ENCODE measurements at regions not wholly inside any gene's neighbourhood (a gene's known extent, or its start where the extent isn't known, plus 50 kb on each side); places are given as distances from the start of the nearest gene placed in this dataset.

DNA sequence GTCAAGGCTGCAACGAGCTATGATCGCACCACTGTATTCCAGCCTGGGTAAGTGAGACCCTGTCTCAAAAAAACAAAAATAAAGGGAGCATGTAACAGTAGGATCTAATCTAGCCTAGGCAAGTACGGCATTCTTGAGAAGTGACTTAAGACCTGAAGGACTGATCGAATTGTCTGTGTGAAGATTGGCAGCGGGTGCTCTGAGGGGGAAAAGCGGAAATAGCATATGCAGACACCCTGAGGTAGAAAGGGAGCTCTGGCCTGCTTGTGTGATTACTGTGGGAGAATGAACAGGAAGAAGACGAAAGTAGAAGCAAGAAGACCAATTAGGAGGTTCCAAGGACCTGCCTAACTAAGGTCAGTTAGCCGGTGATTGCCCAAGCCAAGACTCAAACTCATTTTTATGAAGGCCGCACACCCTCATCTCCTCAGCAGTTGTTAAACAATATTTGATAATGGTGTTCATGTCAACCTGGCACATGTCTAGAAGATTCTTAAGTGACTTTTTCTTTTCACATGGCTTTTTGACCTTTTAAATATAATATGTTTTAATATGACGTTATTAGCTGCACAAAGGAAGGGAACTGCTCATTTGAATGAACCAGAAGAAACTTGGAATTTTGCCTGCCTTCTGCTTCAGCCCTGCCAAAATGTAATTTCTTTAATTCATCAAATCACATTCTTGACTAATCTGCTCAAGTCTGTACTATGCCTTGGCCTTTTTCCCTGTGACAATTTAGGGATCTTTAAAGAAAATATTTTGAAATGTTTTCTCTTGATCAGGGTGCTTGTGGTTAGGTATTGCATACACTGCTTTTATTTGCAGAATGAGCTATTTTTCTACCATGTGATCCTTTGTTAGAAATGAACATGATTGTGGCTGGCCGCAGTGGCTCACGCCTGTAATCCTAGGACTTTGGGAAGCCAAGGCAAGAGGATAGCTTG is 289.2 kb upstream of the DMRT1 start:
- no peak for DNase-seq

DNA sequence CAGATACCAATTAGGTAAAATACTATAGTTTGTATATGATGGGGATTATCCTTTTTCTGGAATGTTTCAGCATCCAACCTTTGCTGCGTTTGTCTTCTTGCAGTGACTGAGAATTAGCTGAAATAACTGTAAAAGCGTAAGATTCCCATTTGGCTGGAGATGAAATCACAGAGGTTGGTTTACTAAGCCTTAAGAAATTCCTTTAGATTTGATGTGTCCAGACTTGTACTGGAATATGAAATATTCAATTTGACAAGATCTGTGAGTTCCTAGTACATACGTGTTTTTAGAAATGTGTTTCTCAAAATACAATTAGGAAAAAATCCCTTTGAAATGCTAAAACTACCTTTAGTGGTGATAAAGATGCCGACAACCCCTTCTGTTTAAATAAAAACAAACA is 286.0 kb upstream of the DMRT1 start:
- no peak for DNase-seq

GRCh38 chr9:556199-556598 is 285.3 kb upstream of the DMRT1 start:
- no peak for DNase-seq

DNA sequence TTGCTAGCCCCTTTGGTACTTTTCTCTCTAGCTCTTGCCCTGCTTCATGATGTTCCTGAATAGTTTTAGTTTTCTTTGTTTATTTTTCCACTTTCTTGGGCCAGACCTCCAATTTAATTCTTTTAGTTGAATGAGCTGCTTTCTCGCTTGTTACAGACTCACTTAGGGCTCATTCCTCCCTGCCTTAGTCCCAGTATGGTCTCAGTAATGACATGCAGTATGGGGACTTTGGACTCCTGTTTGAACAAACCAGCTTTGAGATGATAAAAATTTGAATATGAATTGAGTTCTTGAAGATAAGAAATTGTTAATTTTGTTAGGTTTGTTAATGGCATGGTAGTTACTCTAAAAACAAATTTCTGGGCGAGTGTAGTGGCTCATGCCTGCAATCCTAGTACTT is 284.8 kb upstream of the DMRT1 start:
- DNase-seq, result no peak

GRCh38 chr9:557601-558201 is 283.8 kb upstream of the DMRT1 start:
- no peak for DNase-seq

DNA sequence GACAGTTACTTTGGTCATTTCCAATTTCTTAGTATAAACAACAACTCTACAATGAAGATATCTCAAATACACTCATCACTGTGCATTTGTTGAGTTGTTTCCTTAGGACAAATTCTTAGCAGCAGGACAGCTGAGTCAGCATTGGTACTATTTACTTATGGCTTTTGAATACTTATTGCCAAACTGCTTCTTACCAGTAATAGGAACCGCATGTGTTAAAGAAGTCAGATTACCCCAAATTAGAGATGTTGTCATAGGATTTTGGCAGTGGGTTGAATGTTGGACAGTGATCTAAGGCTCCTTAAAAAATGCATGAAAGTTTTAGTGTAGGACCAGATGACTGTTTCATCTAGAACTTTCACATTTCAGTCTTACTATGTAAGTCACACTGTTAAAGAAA is 280.1 kb upstream of the DMRT1 start:
- DNase-seq, result no peak

DNA sequence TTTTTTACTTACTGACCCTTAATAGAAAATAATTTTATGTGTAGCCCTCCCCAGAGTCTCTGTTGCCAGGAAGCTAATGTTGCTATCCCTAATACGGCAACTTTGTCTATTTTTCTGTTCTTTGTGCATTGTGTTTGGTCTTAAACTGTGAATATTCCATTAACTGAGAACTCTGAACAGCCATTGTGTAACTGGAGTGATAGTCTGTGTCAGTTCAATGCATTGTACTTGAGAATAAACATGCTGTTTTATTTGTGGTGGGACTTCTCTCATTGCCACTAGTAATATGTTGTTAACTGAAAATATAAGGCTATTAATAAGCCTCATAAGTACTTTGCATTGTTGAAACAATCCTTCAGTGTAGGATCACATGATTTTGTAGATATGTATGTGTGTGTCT is 278.3 kb upstream of the DMRT1 start:
- no peak for DNase-seq

DNA sequence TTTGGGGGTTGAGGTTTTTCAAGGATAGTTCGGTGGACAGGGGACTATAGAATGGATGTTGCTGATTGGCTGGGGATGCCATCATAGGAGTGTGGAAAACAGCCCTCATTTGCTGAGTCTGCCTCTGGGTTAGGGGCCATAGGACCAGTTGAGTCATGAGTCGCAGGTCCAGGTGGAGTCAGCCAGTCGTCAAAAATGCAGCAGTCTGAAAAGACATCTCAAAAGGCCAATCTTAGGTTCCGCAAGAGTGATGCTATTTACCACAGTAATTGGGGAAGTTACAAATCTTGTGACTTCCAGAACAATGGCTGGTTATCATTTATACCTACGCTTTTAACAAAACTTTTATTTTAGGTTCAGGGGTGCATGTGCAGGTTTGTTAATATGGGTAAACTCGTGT is 276.0 kb upstream of the DMRT1 start:
- DNase-seq, result no peak

DNA sequence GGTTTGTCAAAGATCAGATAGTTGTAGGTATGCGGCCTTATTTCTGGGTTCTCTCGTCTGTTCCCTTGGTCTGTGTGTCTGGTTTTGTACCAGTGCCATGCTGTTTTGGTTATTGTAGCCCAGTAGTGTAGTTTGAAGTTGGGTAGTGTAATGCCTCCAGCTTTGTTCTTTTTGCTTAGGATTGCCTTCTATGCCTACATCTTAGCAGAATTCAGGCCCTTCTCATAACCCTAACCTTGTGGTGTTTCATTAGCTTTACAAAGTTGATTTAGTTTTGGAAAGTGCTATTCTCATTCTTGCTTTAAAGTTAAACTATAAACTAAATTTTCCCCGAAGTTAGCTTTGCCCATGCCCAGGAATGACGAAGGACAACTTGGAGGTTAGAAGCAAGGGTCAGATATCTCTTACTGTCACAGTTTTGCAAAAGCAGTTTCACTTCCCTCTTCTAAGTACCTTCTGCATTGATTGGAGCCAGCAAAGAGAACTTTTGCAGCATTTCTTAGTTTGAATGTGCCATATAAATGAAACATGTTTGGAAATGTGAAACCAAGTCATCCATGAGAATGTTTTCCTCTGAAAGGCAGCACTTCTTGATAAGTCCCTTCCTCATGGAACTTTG is 274.3 kb upstream of the DMRT1 start:
- no peak for DNase-seq

- DNase-seq, result no peak
These were observed 273.7 kb upstream of the DMRT1 start for GRCh38 chr9:567747-568305.

DNA sequence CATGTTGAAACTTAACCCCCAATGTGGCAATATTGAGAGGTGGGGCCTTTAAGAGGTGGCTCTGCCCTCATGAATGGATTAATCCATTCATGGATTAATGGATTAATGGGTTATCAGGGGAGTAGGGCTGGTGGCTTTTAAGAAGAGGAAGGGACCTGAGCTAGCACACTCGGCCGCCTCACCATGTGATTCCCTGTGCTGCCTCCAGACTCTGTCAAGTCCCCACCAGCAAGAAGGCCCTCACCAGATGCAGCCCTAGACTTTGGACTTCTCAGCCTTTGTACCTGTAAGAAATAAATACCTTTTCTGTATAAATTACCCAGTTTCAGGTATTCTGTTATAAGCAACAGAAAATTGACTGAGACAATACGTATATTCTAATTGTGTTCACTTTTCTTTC is 272.2 kb upstream of the DMRT1 start:
- DNase-seq, result no peak

GRCh38 chr9:570187-570586 is 271.3 kb upstream of the DMRT1 start:
- no peak for DNase-seq

DNA sequence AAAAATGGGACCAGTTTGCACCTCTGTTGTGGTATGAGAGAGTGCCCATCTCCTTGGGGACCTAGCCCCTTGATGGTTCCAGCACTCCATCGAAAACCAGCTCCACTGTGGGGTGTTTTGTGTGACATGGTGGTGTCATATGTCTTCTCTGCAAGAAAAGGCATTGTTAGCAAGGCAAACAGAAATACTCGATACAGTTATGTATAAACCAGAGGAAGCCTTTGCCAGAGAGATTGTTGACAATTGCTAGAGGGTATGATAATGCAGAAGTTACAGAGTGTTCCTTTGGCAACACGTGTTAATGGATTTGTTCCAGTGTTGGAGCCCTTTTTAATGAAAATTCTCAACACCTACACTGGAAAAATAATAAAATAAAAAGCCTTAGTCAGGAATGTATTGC is 270.4 kb upstream of the DMRT1 start:
- no peak for DNase-seq

- no peak for DNase-seq
These were observed 269.8 kb upstream of the DMRT1 start for GRCh38 chr9:571741-572140.

GRCh38 chr9:573691-574410 is 267.6 kb upstream of the DMRT1 start:
- no peak for DNase-seq

DNA sequence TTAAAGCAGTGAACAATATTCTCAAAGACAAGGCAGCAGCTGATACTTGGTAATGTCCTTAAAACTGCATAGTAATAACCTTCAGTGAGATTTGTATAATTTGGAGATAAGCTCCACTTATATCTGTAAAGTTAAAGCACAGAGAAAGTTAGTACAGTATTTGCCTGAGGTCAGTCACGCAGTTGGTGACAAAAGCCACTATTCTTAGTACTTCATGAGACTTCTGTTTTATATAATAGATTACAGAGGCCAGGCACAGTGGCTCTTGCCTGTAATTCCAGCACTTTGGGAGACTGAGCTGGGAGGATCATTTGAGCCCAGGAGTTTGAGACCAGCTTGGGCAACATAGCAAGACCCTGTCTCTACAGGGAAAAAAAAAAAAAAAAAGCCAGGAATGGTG is 266.4 kb upstream of the DMRT1 start:
- DNase-seq, result no peak

DNA sequence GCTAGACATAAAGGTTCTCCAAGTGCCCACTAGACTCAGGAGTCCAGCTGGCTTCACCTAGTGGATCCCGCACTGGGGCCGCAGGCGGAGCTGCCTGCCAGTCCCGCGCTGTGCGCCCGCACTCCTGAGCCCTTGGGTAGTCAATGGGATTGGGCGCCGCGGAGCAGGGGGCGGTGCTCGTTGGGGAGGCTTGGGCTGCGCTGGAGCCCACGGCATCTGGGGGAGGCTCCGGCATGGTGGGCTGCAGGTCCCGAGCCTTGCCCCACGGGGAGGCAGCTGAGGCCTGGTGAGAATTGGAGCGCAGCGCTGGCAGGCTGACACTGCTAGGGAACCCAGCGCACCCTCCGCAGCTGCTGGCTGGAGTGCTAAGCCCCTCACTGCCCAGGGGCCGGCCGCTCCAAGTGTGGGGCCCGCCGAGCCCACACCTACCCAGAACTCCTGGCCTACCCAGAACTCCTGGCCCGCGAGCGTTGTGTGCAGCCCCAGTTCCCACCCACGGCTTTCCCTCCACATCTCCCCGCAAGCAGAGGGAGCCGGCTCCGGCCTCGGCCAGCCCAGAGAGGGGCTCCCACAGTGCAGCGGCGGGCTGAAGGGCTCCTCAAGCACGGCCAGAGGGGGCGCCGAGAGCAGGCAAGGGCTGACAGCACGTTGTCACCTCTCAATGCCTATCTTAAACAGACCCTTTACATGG is 260.7 kb upstream of the DMRT1 start:
- no peak for DNase-seq

DNA sequence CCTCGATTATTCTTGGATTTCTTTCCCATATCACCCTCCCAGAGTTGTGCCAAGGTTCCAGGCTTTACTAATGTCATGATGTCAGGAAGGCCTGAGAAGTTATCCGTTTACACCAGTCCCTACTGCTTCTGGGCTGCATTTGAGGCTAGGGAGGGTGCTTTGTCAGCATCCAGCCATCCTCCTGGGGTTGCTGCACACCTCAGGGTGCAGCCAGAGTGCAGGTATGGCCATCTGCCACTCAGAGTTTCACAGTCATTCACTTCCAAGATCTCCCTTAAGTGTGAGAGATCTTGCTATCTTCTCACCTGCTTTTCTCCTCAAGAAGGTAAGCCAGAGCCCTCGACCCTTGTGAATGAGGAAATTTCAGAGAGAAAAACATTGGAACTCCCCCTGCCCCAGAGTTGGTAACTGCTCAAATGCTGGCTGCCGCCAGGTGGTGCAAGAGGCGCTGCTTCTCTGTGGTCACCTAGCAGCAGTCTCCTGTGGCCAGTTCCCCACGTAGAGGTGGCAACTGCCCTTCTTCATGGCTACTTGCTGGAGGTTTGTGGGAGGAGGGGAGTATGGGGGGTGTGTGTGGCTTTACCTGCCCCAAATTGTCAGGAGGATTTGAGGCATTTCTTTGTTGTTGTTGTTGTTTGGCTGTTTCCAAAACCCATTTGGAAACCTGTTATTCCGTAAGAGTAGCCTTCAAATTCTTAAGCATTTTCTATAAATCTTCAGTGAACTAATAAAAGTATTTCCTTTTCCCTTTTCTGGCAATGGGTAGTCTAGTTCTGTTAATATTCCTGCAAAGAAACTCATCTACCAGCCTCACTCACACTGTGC is 259.6 kb upstream of the DMRT1 start:
- no peak for DNase-seq

DNA sequence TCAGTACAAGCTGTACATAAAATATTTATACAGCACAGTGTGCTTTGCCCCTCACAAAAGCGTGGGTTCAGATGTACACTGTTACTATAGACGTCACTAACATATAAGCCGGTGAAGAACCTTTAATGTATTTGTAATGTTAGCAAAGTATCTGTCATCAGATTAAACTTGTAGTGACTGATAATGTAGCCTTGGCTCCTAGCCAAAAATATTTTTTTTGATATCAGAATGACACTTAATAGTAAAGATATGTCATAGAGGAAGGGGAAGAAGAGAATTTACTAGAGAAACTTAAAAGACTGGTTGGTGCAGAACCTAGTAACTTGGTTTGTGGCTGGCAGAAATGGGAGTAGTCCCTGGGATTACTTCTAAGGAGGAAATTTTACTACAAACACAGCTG is 258.7 kb upstream of the DMRT1 start:
- no peak for DNase-seq

GRCh38 chr9:587527-587926 is 254.0 kb upstream of the DMRT1 start:
- DNase-seq, result no peak

DNA sequence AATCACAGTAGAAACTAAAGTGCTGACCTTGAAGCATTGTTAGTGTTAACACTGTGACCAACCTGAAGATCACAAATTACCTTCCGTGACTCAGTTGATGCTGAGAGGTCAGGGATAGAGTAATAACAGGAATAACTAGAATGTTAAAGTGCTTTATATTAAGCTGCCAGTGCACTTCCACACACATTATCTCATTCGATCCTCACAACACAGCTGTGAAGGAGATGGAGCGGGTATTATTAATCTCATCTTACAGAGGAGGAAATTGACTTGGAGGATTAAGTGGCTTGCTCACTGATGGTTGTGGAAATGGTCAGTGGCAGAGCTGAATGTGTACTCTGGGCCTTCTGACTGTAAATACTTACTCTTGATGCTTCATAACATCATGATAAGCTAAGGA is 252.5 kb upstream of the DMRT1 start:
- no peak for DNase-seq

- DNase-seq, result no peak
These were observed 251.8 kb upstream of the DMRT1 start for GRCh38 chr9:589723-590122.
